GM21723 (cell line): ENCODE measurements at regions not wholly inside any gene's neighbourhood (a gene's known extent, or its start where the extent isn't known, plus 50 kb on each side); places are given as distances from the start of the nearest gene placed in this dataset.

Experiments
- ATAC-seq: cut with Tn5 transposase; IDR thresholded peaks from one replicate; pipeline ENCODE4 v1.9.1; 2021; ENCODE audit warnings: mild to moderate bottlenecking, moderate library complexity; ENCODE audit not compliant: unreplicated experiment

GRCh38 chr10:128485701-128486235 is 359.5 kb upstream of the MKI67 start:
- ATAC-seq = no peak

GRCh38 chr10:128487517-128487916 is 361.3 kb upstream of the MKI67 start:
- ATAC-seq = no peak

GRCh38 chr10:128489324-128490247 is 363.4 kb upstream of the MKI67 start:
- no peak for ATAC-seq

- ATAC-seq = no peak
Measured at GRCh38 chr10:128491686-128492085, 365.5 kb upstream of the MKI67 start.

GRCh38 chr10:128493811-128494210 is 367.6 kb upstream of the MKI67 start:
- ATAC-seq = no peak

GRCh38 chr10:128494665-128495064 is 368.4 kb upstream of the MKI67 start:
- ATAC-seq = no peak

GRCh38 chr10:128497660-128498377 is 371.6 kb upstream of the MKI67 start:
- ATAC-seq = no peak

GRCh38 chr10:128498378-128498730 is 372.1 kb upstream of the MKI67 start:
- ATAC-seq = no peak

- no peak for ATAC-seq
Measured at GRCh38 chr10:128498746-128499145, 372.5 kb upstream of the MKI67 start.

- no peak for ATAC-seq
Measured at GRCh38 chr10:128499486-128499885, 373.3 kb upstream of the MKI67 start.

- no peak for ATAC-seq
Measured at GRCh38 chr10:128499956-128500355, 373.7 kb upstream of the MKI67 start.

GRCh38 chr10:128500642-128501041 is 374.4 kb upstream of the MKI67 start:
- no peak for ATAC-seq

GRCh38 chr10:128505346-128505745 is 379.1 kb upstream of the MKI67 start:
- no peak for ATAC-seq

- no peak for ATAC-seq
Measured at GRCh38 chr10:128506423-128506822, 380.2 kb upstream of the MKI67 start.

GRCh38 chr10:128507066-128507465 is 380.8 kb upstream of the MKI67 start:
- ATAC-seq = no peak

GRCh38 chr10:128511284-128511683 is 385.1 kb upstream of the MKI67 start:
- ATAC-seq = no peak

GRCh38 chr10:128512767-128513166 is 386.5 kb upstream of the MKI67 start:
- no peak for ATAC-seq

- ATAC-seq = no peak
Measured at GRCh38 chr10:128514536-128514935, 388.3 kb upstream of the MKI67 start.

GRCh38 chr10:128516180-128516579 is 390.0 kb upstream of the MKI67 start:
- no peak for ATAC-seq

GRCh38 chr10:128517167-128517566 is 390.9 kb upstream of the MKI67 start:
- no peak for ATAC-seq

GRCh38 chr10:128518000-128518399 is 391.8 kb upstream of the MKI67 start:
- ATAC-seq = no peak

- ATAC-seq = no peak
Measured at GRCh38 chr10:128519581-128519980, 393.4 kb upstream of the MKI67 start.
